DOHH2 (cell line): ENCODE measurements at regions not wholly inside any gene's neighbourhood (a gene's known extent, or its start where the extent isn't known, plus 50 kb on each side); places are given as distances from the start of the nearest gene placed in this dataset.

Experiments used
- CTCF ChIP-seq: fragments of 200-600 bp; sonication (generic); IDR thresholded peaks from one replicate; pipeline ENCODE4 v1.5.1; 2014; ENCODE audit warnings: antibody characterized with exemption, mild to moderate bottlenecking, low read depth, low read length; ENCODE audit not compliant: poor library complexity, severe bottlenecking
- EZH2phosphoT487 ChIP-seq: fragments of 200-600 bp; sonication (generic); IDR thresholded peaks from 2 replicates; pipeline ENCODE4 v1.6.1; 2017; ENCODE audit warnings: borderline replicate concordance, mild to moderate bottlenecking, antibody characterized with exemption, low read length, moderate library complexity, mixed read lengths

- TF ChIP-seq CTCF, result no peak
- TF ChIP-seq EZH2phosphoT487, result no peak
Observed at GRCh38 chr2:67883316-67884087, 179.3 kb downstream of the C1D start.
